Stomach (tissue), 4 donors: ENCODE measurements at regions not wholly inside any gene's neighbourhood (a gene's known extent, or its start where the extent isn't known, plus 50 kb on each side); places are given as distances from the start of the nearest gene placed in this dataset.

ENCODE experiments used
- EP300 ChIP-seq: sonication (generic); formaldehyde crosslinking; IDR thresholded peaks from one replicate; pipeline ENCODE4 v1.6.1; 2017; ENCODE audit warnings: antibody characterized with exemption
- POLR2A ChIP-seq, 4 donors: fragments of 450-650 bp; IDR thresholded peaks; one replicate each; pipeline ENCODE4 v1.6.1; 2016; ENCODE audit warnings: antibody characterized with exemption in 4 of 4, control low read depth in 2 of 4, mild to moderate bottlenecking in 1 of 4, moderate library complexity in 1 of 4
- POLR2AphosphoS5 ChIP-seq, 3 donors: sonication (generic); formaldehyde crosslinking; IDR thresholded peaks; one replicate each; pipeline ENCODE4 v1.6.1; 2016; ENCODE audit warnings: antibody characterized with exemption in 3 of 3
- TF ChIP-seq, protein P1 (sequence below), 7 experiments: fragments of 450-650 bp in 4 of 7; fragments of 200-600 bp in 3 of 7; sonication (generic) in 3 of 7; IDR thresholded peaks; one replicate each; pipeline ENCODE4 v1.5.1; 2016 to 2019; ENCODE audit warnings: antibody characterized with exemption in 7 of 7, control low read depth in 2 of 7, mild to moderate bottlenecking in 1 of 7

- TF ChIP-seq, protein P1, sequence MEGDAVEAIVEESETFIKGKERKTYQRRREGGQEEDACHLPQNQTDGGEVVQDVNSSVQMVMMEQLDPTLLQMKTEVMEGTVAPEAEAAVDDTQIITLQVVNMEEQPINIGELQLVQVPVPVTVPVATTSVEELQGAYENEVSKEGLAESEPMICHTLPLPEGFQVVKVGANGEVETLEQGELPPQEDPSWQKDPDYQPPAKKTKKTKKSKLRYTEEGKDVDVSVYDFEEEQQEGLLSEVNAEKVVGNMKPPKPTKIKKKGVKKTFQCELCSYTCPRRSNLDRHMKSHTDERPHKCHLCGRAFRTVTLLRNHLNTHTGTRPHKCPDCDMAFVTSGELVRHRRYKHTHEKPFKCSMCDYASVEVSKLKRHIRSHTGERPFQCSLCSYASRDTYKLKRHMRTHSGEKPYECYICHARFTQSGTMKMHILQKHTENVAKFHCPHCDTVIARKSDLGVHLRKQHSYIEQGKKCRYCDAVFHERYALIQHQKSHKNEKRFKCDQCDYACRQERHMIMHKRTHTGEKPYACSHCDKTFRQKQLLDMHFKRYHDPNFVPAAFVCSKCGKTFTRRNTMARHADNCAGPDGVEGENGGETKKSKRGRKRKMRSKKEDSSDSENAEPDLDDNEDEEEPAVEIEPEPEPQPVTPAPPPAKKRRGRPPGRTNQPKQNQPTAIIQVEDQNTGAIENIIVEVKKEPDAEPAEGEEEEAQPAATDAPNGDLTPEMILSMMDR (IDR thresholded peaks at IDR 0.05): no peak
- TF ChIP-seq POLR2A (IDR thresholded peaks at IDR 0.05) (no peak), EP300 (no peak), POLR2AphosphoS5 (IDR thresholded peaks at IDR 0.05) (no peak)
These were observed 590.6 kb downstream of the EPHA7 start for GRCh38 chr6:92828788-92829187.
